OCI-LY7 (cell line): ENCODE measurements at regions not wholly inside any gene's neighbourhood (a gene's known extent, or its start where the extent isn't known, plus 50 kb on each side); places are given as distances from the start of the nearest gene placed in this dataset.

Source experiments
- EZH2phosphoT487 ChIP-seq: fragments of 200-600 bp; sonication (generic); IDR thresholded peaks from 2 replicates; pipeline ENCODE4 v1.6.1; 2018; ENCODE audit warnings: low read depth, borderline replicate concordance, mild to moderate bottlenecking, mixed run types, antibody characterized with exemption, low read length, moderate library complexity, mixed read lengths
- TF ChIP-seq, protein P1 (sequence below): fragments of 200-600 bp; sonication (generic); conservative IDR thresholded peaks from 2 replicates; pipeline ENCODE4 v1.5.1; 2014; ENCODE audit warnings: mild to moderate bottlenecking, antibody characterized with exemption, low read length, moderate library complexity, mixed read lengths

- TF ChIP-seq, protein P1, sequence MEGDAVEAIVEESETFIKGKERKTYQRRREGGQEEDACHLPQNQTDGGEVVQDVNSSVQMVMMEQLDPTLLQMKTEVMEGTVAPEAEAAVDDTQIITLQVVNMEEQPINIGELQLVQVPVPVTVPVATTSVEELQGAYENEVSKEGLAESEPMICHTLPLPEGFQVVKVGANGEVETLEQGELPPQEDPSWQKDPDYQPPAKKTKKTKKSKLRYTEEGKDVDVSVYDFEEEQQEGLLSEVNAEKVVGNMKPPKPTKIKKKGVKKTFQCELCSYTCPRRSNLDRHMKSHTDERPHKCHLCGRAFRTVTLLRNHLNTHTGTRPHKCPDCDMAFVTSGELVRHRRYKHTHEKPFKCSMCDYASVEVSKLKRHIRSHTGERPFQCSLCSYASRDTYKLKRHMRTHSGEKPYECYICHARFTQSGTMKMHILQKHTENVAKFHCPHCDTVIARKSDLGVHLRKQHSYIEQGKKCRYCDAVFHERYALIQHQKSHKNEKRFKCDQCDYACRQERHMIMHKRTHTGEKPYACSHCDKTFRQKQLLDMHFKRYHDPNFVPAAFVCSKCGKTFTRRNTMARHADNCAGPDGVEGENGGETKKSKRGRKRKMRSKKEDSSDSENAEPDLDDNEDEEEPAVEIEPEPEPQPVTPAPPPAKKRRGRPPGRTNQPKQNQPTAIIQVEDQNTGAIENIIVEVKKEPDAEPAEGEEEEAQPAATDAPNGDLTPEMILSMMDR = no peak
- no peak for TF ChIP-seq EZH2phosphoT487
These were observed 565.5 kb downstream of the EPM2A start for GRCh38 chr6:145169726-145170224.
